ENCODE measurements at regions not wholly inside any gene's neighbourhood (a gene's known extent, or its start where the extent isn't known, plus 50 kb on each side); places are given as distances from the start of the nearest gene placed in this dataset.

DNA sequence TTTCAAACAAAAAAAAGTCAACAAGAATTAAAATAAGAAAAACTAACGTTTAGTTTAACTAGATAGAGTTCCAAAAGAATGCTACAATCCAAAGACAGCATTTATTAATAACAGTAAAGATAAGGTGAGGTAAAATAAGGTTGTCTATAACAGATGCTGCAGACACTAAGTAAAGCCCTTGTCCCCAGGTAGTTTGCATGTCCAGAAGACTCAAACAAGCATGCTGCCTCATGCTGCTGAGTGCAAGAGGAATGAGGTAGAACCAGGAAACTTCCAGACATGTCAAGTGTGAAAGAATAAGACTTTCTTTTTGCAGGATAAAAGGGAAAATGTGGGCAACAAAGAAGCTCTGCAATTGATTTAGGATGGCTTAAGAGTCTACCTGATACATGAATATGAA lies 439.2 kb downstream of the PLOD2 start:
- TF ChIP-seq, protein P1, sequence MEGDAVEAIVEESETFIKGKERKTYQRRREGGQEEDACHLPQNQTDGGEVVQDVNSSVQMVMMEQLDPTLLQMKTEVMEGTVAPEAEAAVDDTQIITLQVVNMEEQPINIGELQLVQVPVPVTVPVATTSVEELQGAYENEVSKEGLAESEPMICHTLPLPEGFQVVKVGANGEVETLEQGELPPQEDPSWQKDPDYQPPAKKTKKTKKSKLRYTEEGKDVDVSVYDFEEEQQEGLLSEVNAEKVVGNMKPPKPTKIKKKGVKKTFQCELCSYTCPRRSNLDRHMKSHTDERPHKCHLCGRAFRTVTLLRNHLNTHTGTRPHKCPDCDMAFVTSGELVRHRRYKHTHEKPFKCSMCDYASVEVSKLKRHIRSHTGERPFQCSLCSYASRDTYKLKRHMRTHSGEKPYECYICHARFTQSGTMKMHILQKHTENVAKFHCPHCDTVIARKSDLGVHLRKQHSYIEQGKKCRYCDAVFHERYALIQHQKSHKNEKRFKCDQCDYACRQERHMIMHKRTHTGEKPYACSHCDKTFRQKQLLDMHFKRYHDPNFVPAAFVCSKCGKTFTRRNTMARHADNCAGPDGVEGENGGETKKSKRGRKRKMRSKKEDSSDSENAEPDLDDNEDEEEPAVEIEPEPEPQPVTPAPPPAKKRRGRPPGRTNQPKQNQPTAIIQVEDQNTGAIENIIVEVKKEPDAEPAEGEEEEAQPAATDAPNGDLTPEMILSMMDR (IDR thresholded peaks at IDR 0.05), result no peak
- TF ChIP-seq EP300 (IDR thresholded peaks at IDR 0.05) (no peak), POLR2A (IDR thresholded peaks at IDR 0.05) (no peak)

Data from tibial nerve (tissue), 4 donors.